HL-60 (cell line): ENCODE measurements at regions not wholly inside any gene's neighbourhood (a gene's known extent, or its start where the extent isn't known, plus 50 kb on each side); places are given as distances from the start of the nearest gene placed in this dataset.

Experiments used
- DNase-seq, 2 experiments: peaks; one replicate each; pipeline ENCODE4 v3.0.0-alpha.2; 2010 to 2020; ENCODE audit warnings: low read depth in 1 of 2, low spot score in 1 of 2
- H3K27ac ChIP-seq: fragments of 250-450 bp; sonication (Bioruptor Pico); replicated peaks from 2 replicates; pipeline ENCODE4 v1.5.1; 2020; ENCODE audit warnings: mild to moderate bottlenecking, moderate library complexity
- H3K27me3 ChIP-seq: fragments of 250-450 bp; sonication (Bioruptor Pico); 2 replicates; pipeline ENCODE4 v1.5.1; 2021; ENCODE audit warnings: mild to moderate bottlenecking, moderate library complexity; ENCODE audit not compliant: insufficient read depth, poor library complexity, severe bottlenecking
- H3K4me3 ChIP-seq: replicated peaks from 2 replicates; pipeline ENCODE4 v1.5.1; 2011; ENCODE audit warnings: mild to moderate bottlenecking, control low read depth, low read length; ENCODE audit not compliant: insufficient read depth
- GABPA ChIP-seq: IDR thresholded peaks from 2 replicates; pipeline ENCODE4 v1.6.1; 2012; ENCODE audit warnings: low read depth
- POLR2AphosphoS5 ChIP-seq: IDR thresholded peaks from 2 replicates; pipeline ENCODE4 v1.6.1; 2012; ENCODE audit warnings: low read depth
- SPI1 ChIP-seq: IDR thresholded peaks from 2 replicates; pipeline ENCODE4 v1.6.1; 2012; ENCODE audit warnings: low read depth, mild to moderate bottlenecking, borderline replicate concordance
- TF ChIP-seq, protein P1 (sequence below): IDR thresholded peaks from one replicate; pipeline ENCODE4 v1.5.1; 2011; ENCODE audit warnings: low read length, control low read depth, inconsistent platforms; ENCODE audit not compliant: insufficient read depth
- TF ChIP-seq, protein P2 (sequence below): IDR thresholded peaks from 2 replicates; pipeline ENCODE4 v1.6.1; 2012; ENCODE audit warnings: low read depth; ENCODE audit not compliant: insufficient replicate concordance

DNA sequence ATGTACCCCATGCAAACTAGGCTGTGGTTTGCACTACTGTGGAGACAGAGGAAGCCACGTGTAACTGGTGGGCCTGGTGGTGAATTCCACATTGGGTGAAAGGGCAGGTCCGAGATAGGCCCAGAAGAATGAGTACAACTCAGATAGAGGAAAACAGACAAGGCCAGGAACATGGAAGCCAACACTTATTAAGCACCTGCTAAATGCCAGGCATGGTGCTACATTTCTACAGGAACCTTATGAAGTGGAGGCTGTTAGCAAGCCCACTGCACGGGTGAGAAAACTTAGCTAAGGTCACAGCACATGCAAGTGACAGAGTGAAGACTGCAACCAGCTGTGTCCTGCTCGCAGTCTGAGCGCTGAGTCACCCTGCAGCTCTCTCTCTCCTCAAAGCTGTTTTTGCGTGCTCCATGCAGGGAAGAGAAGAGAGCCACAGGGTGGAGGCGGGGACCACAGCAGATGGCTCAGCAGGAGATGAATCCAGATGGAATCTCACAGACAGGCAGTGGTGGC is 65.5 kb upstream of the SPTLC1 start:
- H3K27ac ChIP-seq, result no peak overlapping the region

DNA sequence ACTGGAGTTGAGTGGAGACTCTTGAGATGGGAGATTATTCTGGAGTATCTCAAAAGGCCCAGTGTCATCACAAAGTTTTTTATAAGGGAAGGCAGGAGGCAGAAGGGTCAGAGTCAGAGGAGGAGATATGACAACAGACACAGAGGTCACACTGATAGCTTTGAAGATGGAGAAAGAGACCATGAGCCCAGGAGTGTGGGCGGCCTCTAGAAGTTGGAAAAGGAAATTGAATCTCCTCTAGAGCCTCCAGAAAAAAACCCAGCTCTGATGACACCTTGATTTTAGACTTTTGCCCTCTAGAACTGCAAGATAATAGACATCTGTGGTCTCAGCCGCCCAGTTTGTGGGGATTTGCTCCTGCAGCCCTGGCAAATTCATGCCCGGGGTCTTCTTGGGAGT is 64.8 kb upstream of the SPTLC1 start:
- Histone ChIP-seq H3K27me3 (no peaks in the 10 kb centered on the region), H3K27ac (no peak overlapping the region), H3K4me3 (no peak overlapping the region)
- no peak for DNase-seq
- TF ChIP-seq, protein P1, sequence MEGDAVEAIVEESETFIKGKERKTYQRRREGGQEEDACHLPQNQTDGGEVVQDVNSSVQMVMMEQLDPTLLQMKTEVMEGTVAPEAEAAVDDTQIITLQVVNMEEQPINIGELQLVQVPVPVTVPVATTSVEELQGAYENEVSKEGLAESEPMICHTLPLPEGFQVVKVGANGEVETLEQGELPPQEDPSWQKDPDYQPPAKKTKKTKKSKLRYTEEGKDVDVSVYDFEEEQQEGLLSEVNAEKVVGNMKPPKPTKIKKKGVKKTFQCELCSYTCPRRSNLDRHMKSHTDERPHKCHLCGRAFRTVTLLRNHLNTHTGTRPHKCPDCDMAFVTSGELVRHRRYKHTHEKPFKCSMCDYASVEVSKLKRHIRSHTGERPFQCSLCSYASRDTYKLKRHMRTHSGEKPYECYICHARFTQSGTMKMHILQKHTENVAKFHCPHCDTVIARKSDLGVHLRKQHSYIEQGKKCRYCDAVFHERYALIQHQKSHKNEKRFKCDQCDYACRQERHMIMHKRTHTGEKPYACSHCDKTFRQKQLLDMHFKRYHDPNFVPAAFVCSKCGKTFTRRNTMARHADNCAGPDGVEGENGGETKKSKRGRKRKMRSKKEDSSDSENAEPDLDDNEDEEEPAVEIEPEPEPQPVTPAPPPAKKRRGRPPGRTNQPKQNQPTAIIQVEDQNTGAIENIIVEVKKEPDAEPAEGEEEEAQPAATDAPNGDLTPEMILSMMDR, result no peak
- TF ChIP-seq POLR2AphosphoS5, result no peak
- TF ChIP-seq, protein P2, sequence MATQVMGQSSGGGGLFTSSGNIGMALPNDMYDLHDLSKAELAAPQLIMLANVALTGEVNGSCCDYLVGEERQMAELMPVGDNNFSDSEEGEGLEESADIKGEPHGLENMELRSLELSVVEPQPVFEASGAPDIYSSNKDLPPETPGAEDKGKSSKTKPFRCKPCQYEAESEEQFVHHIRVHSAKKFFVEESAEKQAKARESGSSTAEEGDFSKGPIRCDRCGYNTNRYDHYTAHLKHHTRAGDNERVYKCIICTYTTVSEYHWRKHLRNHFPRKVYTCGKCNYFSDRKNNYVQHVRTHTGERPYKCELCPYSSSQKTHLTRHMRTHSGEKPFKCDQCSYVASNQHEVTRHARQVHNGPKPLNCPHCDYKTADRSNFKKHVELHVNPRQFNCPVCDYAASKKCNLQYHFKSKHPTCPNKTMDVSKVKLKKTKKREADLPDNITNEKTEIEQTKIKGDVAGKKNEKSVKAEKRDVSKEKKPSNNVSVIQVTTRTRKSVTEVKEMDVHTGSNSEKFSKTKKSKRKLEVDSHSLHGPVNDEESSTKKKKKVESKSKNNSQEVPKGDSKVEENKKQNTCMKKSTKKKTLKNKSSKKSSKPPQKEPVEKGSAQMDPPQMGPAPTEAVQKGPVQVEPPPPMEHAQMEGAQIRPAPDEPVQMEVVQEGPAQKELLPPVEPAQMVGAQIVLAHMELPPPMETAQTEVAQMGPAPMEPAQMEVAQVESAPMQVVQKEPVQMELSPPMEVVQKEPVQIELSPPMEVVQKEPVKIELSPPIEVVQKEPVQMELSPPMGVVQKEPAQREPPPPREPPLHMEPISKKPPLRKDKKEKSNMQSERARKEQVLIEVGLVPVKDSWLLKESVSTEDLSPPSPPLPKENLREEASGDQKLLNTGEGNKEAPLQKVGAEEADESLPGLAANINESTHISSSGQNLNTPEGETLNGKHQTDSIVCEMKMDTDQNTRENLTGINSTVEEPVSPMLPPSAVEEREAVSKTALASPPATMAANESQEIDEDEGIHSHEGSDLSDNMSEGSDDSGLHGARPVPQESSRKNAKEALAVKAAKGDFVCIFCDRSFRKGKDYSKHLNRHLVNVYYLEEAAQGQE, result no peak
- TF ChIP-seq GABPA, result no peak
- no peak for TF ChIP-seq SPI1

More for the DNA sequence above, 65.5 kb upstream of the SPTLC1 start:
- Histone ChIP-seq H3K4me3 (no peak overlapping the region), H3K27me3 (no peaks in the 10 kb centered on the region)
- peak; percentile 38 to 48 for DNase-seq
- no peak for TF ChIP-seq GABPA
- TF ChIP-seq, protein P1, result no peak

DNA sequence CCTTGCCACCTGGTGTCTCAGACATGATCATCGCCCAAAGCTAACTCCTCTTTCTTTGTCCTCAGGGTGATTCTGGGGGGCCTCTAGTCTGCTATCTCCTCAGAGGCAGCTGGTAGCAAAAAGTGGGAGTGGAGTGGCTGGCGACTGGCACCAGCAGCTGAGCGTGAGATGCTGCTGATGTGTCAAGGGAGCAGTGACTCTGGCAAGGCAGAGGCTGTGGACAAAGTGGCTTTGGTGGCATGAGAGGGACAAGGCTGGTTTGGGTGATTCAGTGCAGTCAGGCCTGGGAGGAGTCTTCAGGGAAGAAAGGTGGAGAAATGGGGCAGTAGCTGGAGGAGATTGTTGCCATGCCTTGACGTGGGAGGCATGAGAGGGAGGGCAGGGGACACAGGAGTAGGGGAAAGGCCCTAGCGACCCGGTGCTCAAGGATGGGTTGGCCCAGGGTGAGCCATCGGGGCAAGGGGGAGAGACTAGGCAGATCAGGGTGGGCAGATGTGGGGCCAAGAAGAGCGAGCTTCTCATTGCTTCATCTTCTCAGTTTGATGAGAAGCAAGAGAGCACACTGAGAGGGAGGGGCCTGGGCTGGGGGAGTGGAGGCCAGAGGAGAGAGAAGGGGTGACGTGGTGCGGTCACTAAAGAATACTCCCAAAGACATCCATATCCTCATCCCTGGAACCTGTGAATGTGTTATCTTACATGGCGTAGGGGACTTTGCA is 64.2 kb upstream of the SPTLC1 start:
- Histone ChIP-seq H3K27me3 (no peaks in the 10 kb centered on the region), H3K4me3 (no peak overlapping the region), H3K27ac (no peak overlapping the region)
- TF ChIP-seq SPI1, result no peak
- TF ChIP-seq POLR2AphosphoS5, result no peak
- TF ChIP-seq, protein P2, result no peak
- TF ChIP-seq GABPA, result no peak
- TF ChIP-seq, protein P1, result no peak
- no peak for DNase-seq

DNA sequence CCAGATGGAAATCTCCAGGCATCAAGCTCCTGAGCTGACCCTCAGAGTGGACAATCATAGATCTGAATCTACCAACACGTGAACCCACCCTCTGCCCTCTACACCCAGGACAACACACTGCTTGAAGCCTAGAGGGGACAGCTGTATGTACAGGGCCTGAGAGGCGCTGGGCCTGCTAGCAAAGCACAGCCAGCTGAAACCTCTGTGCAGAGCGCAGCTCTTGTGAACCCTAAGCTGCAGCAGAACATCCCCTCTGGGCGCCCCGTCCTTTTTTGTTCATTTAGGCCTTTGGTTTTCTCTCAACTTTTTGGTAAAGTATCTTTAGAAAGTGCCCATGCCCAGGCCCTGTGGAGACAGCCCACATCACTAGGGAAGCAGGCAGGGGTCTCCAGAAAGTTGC is 62.4 kb upstream of the SPTLC1 start:
- H3K4me3 ChIP-seq, result no peak overlapping the region
- no peak overlapping the region for H3K27ac ChIP-seq
- no peak for DNase-seq
- H3K27me3 ChIP-seq, result no peaks in the 10 kb centered on the region
- TF ChIP-seq GABPA, result no peak
- TF ChIP-seq, protein P2, result no peak
- no peak for TF ChIP-seq POLR2AphosphoS5
- TF ChIP-seq, protein P1, result no peak
- no peak for TF ChIP-seq SPI1
